Jurkat, Clone E6-1 (cell line): ENCODE measurements at regions not wholly inside any gene's neighbourhood (a gene's known extent, or its start where the extent isn't known, plus 50 kb on each side); places are given as distances from the start of the nearest gene placed in this dataset.
"Not testable (repeated sequence)": the region's sequence is repeated elsewhere in the genome, so short reads cannot be mapped to it uniquely, and the experiment has no call there.

Experiments used
- DNase-seq: peaks from one replicate; pipeline ENCODE4 v3.0.0-alpha.2; 2011; ENCODE audit warnings: low read depth, low spot score
- H3K4me3 ChIP-seq: 2 replicates; pipeline ENCODE4 v1.5.1; 2011; ENCODE audit warnings: mild to moderate bottlenecking, low read length, control low read depth, moderate library complexity

DNA sequence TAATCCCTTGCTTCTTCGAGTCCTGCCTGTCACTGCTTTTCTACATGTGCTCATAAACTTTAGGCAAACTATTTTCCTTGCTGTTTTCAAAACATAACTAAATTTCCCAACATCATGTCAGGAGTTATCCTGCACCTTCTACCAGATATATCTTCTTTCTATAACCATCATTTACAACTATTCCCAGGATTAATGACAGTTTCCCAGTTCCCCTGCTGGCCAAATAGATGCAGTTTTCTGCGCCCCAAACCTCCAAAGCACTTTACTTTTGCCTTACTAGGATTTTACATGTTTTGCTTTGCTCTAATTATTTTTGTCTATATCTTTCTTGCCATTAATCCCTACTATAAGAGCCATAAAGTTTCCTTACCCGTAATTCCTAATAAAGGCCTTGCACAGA, 122.5 kb downstream of the GLUL start:
- no peak for DNase-seq
- no peak overlapping the region for H3K4me3 ChIP-seq

DNA sequence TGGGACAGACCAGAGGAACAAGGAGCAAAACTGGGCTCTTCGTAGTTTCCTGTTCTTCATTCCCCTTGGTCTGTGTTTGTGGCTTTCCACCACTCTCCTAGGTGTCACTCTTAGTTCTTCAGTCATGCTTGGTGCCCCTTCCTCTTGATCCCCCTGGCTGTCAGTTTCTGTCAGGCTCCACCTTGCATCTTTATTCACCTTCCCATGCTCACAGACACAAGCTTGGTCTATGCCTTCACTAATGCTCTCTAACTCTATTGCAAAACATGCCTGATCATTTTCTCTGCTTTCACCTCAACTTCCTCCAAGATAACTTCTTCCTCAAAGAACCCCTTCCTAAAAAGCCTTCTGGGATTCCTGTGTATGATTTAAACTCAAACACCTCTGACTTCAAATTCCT, 122.9 kb downstream of the GLUL start:
- no peak for DNase-seq
- H3K4me3 ChIP-seq: no peak overlapping the region

DNA sequence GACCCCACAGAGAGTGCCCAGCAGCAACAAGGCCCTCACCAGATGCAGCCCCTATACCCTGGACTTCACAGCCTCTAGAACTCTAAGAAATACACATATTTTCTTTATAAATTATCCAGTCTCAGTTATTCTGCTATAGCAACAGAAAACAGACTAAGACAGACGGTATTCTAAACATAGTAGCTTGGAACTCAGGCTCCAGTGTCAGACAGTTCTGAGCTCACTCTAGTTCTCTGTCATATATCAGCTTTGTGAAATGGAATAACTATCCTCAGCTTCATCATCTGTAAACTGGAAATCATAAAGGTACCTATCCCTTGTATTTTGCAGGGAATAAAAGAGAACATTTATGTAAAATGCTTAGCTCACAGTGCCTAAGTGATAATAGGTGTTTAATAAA, 127.4 kb downstream of the GLUL start:
- no peak for DNase-seq

DNA sequence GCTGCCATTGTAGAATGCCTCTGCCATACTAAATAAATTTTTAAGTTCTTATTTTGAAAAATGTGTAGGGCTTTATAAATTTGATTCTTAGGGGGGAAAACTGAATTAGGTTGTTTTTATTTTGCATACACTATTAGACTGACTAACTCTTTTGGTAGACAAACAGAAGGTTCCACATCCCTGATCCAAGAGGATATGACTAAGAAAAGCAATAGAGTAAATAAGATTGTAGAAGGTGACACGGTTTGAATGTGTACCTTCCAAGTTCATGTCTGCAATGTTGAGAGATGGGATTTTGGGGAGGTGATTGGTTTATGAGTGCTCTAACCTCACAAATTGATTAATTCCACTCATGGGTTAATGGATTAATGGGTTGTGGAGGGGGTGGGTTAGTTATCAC, 127.9 kb downstream of the GLUL start:
- H3K4me3 ChIP-seq: no peak overlapping the region
- DNase-seq: no peak

More for the DNA sequence above, 127.4 kb downstream of the GLUL start:
- no peak overlapping the region for H3K4me3 ChIP-seq

DNA sequence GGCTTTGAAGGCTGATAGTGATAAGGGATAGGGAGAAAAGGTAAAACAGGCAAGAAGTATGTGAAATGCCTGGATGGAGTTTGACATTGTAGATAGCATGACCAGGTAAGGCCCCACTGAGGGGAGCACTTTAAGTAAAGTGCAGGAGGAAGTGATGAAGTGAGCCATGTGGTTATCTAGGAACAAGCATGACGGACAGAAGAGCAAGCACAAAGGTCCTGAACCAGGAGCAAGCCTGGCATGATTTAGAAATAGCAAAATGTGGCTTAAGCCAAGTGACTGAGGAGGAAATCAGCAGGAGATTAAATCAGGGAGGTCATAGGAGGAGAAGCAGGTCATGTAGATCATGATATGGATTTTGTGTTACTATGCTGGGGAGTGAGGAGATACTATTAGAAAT, 129.2 kb downstream of the GLUL start:
- DNase-seq: no peak
- no peak overlapping the region for H3K4me3 ChIP-seq

DNA sequence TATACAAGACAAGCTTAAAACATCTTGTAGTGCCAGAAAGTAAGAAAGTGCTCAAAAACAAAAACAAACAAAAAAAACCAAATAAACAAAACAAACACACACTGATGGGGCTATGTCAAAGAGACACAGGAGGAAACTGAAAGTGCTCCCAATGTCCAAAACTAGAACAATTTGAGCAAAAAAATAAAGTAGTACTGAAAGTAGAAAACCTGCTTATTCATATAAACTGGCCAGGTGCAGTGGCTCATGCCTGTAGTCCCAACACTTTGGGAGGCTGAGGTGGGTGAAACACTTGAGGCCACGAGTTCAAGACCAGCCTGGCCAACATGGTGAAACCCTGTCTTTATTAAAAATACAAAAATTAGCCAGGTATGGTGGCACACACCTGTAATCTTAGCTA, 129.9 kb downstream of the GLUL start:
- no peak for DNase-seq
- no peak overlapping the region for H3K4me3 ChIP-seq

DNA sequence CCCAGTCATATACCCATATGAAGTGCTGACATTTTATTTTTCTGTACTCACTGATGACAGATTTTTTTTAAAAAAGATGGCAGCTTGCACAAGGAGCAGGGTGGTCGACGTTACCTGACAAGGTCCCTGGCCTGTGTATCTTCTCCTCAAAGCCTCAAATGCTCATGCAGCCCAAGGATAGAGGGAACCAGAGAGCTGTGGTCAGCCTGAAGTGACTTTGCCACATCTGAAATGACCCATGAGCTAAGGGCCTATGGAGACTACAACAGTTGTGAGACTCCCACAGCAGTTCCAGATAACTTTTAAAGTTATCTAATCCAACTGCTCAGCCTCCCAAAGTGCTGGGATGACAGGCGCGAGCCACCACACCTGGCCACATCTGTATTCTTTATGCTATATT, 131.1 kb downstream of the GLUL start:
- no peak overlapping the region for H3K4me3 ChIP-seq
- no peak for DNase-seq

DNA sequence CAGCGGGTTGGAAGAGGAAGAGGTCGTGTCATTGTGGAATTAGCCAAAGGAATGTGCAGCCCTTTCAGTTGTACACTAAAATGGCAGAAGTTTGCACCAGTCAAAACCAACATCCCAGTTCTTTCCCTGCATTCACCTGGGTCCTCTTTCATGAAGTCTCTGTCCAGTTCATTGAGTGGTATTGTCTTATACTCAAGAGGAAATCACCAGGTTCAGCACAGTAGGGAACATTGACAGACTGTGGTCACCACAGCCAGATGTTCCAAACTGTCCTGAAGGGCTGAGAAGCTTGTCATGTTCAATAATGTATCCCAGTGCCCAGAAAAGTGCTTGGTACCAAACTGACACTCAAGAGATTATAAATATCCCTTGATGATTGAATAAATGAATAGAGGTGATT, 131.6 kb downstream of the GLUL start:
- peak; percentile 43 for DNase-seq
- peak overlapping the region; percentile 6; the same call in 1 of the 2 replicates for H3K4me3 ChIP-seq

DNA sequence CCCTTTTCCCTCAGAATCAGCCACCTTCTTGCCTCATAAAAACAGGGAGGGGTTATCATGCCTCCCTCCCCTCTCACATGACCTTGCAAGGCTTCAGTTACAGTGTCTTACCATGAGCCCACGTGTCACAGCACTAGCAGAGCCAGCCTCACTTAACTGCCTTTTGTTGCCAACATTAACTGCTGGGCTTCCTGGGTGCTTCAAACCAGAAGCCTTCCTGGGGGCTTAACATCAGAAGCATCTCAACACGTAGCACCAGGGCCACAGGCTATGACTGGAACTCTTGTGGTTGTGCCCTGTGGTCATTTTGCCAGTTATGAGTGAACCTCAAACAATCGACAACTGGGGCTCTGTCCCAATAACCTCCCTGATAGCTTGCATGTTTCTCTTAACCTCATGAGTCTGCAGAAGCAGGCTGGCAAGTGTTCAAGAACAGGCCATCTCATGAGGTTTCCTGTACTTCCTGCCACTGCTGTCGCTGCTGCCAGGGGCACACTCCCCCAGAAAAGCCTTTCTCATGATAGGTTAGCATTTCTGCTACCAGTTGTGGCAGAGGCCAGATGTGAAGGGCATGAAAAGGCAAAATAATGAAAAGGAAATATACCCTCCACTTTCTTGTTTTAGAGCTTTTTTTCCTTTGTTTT, 132.2 kb downstream of the GLUL start:
- H3K4me3 ChIP-seq: peak overlapping the region; percentile 6
- DNase-seq: peak; percentile 99

DNA sequence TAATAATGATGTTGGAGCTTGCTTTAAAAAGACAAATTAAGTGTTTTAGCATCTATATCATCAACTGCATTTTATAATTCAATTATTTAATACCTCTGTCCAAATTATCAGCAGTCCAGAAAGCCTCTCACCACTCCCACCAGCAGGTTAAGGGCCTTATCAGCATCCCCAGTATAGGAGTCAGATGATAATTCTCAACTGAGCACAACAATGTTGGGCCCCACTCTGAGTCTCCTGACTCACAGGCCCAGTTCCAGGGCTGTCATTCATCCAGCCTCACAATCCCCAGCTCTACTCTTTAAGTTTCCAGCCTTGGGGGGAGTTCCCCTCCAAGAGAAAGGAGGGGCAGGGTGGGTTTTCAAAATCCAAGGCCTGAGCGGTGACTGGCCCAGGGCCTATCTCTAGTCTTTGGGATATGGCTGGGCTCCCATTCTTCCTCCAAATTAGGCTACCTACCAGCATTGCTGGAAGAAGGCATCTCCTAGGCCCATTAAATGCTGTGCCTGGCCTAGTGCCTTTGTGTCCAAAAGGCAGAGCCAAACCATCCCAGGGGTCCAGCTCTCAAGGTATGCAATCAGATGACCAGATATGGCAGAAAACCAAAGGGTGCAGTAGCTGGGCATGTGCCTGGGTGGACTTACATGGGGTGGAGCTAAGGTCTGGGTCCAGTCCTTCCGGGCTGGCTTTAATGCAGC, 134.1 kb downstream of the GLUL start:
- H3K4me3 ChIP-seq: no peak overlapping the region
- no peak for DNase-seq

DNA sequence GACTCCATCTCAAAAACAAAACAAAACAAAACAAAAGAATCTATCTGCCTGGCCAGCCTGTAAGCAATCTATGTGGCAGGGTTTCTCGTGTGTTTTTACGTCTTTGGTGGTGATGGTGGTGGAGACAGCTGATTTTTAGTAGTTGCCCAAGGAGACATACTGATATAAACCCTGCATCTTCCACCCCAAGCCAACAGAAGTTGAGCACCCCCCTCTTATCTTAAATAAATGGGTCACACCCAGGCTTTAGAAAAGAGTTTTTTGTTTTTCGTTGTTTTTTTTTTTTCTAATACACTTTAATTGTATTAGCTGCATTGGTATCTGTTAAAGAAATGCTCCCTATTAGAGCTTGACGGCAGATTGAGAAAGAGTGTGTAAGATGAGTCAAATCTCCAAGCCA, 134.7 kb downstream of the GLUL start:
- no peak overlapping the region for H3K4me3 ChIP-seq
- no peak for DNase-seq

DNA sequence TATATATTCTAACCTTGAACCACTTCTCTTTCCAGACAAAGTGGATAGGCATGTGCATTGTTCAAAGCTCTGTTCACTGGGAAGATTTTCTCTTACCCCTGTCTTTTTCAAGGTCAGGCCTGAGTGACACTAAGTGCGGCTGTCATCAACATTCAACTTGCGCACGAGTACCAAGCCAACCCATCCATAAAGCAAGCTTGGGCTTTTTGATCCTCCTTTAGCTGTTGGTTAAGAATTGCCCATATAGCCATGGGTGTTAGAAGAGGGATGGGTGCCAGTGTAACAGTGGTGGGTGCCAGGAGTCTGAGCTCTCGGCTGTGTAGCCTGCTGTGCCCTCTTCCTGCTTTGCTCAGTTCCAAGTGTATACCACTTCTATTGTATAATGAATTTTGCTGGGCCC, 136.1 kb downstream of the GLUL start:
- no peak for DNase-seq
- no peak overlapping the region for H3K4me3 ChIP-seq

DNA sequence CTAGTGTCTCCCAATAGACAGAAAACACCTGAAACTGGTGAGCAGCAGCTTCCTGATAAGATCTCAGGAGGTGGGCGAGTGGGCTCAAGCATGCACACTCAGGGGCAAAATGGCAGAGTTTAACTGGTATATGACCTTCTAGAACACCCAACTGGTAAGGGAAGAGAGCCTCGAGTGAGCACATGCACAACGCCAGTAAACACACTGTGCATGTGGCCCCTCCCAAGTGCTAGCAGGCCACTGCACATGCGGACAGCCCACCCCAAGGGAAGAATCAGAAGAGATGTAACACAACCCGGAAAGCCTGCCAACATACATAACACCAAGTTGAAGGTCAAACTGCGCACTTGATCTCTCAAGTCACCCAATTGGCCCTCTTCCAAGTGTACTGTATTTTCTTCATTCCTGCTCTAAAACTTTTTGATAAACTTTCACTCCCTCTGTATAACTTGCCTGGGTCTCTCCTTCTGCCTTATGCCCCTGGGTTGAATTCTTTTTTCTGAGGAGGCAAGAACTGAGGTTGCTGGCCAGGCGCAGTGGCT, 138.2 kb downstream of the GLUL start:
- H3K4me3 ChIP-seq: no peak overlapping the region
- DNase-seq: no peak

DNA sequence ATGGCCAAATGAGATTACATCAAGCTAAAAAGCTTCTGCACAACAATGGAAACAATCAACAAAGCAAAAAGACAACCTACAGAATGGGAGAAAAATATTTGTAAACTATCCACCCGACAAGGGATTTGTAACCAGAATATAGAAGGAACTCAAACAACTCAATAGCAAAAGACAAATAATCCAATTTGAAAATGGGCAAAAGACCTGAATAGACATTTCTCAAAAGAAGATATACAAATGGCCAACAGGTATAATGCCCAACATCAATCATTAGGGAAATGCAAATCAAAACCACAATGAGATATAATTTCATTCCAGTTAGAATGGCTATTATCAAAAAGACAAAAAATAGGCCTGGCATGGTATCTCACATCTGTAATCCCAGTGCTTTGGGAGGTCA, 140.0 kb downstream of the GLUL start:
- DNase-seq: no peak
- no peak overlapping the region for H3K4me3 ChIP-seq

DNA sequence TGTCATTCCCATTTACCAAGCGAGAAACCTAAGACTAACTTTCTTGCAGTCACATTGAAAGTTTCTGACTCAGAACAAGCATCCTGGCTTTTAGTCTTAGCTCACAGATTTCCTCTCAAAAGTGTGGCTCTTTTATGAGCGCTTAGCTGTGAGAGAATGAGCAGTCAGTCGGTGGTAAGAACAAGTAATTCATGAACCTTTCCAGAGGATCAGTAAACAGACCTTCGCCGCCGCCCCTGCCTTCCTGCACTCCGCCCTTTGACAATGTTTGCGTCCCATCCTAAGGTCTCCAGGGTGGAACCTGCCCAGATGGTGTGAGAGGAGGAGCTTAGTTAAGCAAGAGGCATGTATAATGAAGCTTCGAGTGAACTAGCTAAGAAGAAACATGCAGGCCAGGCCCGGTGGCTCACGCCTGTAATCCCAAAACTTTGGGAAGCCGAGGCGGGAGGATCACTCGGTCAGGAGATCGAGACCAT, 142.4 kb downstream of the GLUL start:
- no peak for DNase-seq
- no peak overlapping the region for H3K4me3 ChIP-seq

DNA sequence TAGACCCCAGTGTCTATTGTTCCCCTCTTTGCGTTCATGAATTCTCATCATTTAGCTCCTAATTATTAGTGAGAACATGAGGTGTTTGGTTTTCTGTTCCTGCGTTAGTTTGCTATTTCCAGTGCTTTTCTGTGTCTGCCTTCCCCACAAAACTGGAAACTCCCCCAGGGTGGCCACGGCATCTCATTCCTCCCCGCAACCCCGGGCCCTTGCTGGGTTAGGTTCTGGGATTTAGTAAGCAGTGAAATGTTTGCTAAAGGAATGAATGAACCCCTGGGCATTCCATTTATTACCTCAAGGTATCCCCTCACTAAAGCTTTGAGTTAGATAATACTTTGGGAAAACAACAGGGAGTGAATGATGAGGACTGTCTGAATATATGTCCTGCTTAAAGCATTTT, 142.9 kb downstream of the GLUL start:
- DNase-seq: no peak
- H3K4me3 ChIP-seq: no peak overlapping the region

DNA sequence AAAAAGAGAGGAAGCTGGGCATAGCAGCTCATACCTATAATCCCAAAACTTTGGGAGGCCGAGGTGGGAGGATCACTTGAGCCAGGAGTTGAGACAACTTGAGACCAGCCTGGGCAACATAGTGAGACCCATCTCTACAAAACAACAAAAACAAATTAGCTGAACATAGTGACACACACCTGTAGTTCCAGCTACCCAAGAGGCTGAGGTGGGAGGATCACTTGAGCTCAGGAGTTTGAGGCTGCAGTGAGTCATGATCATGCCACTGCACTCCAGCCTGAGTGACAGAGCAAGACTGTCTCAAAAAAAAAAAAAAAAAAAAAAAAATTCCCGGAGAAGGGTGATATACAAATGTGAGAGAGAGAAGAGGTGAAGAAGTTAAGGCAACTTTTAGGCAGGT, 143.8 kb downstream of the GLUL start:
- DNase-seq, H3K4me3 ChIP-seq: not testable (repeated sequence)

DNA sequence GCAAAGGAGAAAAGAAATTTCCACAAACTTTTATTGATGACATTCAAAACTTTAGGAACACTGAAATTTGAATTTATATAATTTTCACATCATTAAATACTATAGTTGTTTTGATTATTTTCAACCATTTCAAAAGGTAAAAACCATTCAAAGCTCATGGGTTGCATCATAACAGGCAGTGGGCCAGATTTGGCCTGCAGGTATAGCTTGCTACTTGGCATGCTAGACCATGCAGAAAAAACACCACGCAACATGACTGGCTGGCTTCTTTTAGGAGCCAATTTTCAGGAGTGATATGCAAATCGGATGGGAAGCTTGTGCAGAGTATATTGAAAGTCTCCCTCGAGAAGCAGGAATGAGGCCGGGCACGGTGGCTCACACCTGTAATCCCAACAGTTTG, 144.8 kb downstream of the GLUL start:
- no peak for DNase-seq
- H3K4me3 ChIP-seq: no peak overlapping the region

DNA sequence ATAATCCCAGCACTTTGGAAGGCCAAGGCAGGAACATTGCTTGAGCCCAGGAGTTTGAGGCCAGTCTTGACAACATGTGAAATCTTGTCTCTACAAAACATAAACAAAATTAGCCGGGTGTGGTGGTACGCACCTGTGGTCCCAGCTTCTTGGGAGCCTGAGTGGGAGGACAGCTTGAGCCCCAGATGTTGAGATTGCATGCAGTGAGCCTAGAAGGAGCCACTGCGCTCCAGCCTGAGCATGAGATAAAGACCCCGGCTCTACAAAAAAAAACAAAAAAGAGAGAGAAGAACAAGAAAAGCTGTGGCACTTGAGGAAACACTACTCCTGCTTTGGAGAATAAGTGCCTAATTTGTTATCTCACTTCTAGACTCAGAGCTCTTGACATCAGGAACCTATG, 146.6 kb downstream of the GLUL start:
- DNase-seq: no peak
- no peak overlapping the region for H3K4me3 ChIP-seq

DNA sequence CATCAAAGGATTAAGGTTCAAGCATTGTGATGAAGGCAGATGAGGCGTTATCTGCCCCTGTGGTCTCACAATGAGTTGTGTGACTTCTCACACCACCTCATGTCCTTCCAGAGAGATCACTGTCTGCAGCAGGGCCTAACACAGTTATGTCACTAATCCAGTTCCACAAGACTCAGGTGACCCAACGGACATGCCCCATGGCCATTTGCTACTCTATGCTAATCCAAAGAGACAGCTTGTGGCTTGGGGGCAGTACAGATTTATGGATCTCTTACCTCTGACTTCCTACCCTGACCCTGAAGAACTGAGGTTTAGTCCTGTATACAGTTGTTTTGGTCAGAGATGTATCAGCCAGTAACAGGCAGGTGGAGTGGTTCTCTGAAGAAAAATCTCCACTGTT, 147.1 kb downstream of the GLUL start:
- no peak overlapping the region for H3K4me3 ChIP-seq
- no peak for DNase-seq

DNA sequence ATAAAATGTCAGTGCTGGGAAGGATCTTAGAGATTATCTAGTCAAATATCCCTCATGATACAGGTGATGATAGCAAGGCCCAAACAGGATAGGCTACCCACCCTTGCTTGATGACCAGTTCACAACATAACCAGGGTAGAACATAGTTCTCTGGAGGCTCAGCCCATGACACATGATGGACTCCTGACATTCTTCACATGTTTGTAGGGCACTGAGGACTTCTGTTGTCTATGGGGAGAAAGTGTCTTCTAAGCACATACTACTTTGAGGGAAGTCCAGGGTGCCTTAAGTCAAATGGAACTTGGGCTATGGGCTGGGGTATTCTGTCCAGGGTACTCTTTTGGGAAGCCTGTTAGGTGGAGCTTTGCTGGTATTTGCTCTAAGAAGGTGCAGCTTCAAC, 148.9 kb downstream of the GLUL start:
- H3K4me3 ChIP-seq: no peak overlapping the region
- no peak for DNase-seq
